Activated naive CD8-positive, alpha-beta T cell treated with anti-CD3 and anti-CD28 coated beads for 36 hours (primary cell): ENCODE measurements at regions not wholly inside any gene's neighbourhood (a gene's known extent, or its start where the extent isn't known, plus 50 kb on each side); places are given as distances from the start of the nearest gene placed in this dataset.

ENCODE experiments used
- DNase-seq: peaks from one replicate; pipeline ENCODE4 v3.0.0; 2021
- H3K27ac Mint-ChIP-seq: one replicate; pipeline ENCODE4 v1.8.0; 2022; ENCODE audit warnings: mild to moderate bottlenecking, moderate library complexity, mixed read lengths
- H3K27me3 Mint-ChIP-seq: one replicate; pipeline ENCODE4 v1.8.0; 2022; ENCODE audit warnings: mild to moderate bottlenecking, mixed read lengths
- H3K36me3 Mint-ChIP-seq: one replicate; pipeline ENCODE4 v1.8.0; 2021; ENCODE audit warnings: mild to moderate bottlenecking, mixed read lengths
- H3K4me1 Mint-ChIP-seq: one replicate; pipeline ENCODE4 v1.8.0; 2021; ENCODE audit warnings: mixed read lengths
- H3K4me3 Mint-ChIP-seq: one replicate; pipeline ENCODE4 v1.8.0; 2022; ENCODE audit warnings: mild to moderate bottlenecking, moderate library complexity, mixed read lengths
- H3K9me3 Mint-ChIP-seq: one replicate; pipeline ENCODE4 v1.8.0; 2022; ENCODE audit warnings: mixed read lengths

GRCh38 chr7:140230861-140231770 lies 54.3 kb upstream of the KDM7A start:
- peak; percentile 76 for DNase-seq
- H3K27me3 Mint-ChIP-seq = no peaks in the 10 kb centered on the region
- H3K4me3 Mint-ChIP-seq = peak overlapping the region; percentile 87
- H3K27ac Mint-ChIP-seq = peak overlapping the region; percentile 96
- peaks cover 5% of the 10 kb centered on the region for H3K36me3 Mint-ChIP-seq
- peaks cover 31% of the 10 kb centered on the region for H3K4me1 Mint-ChIP-seq
- no peaks in the 10 kb centered on the region for H3K9me3 Mint-ChIP-seq

- Mint-ChIP-seq H3K36me3 (peaks cover 5% of the 10 kb centered on the region), H3K4me3 (peak overlapping the region; percentile 87), H3K27me3 (no peaks in the 10 kb centered on the region), H3K4me1 (peaks cover 37% of the 10 kb centered on the region), H3K9me3 (no peaks in the 10 kb centered on the region), H3K27ac (peak overlapping the region; percentile 96)
- DNase-seq = peak; percentile 87
Measured at GRCh38 chr7:140230516-140230860, 53.7 kb upstream of the KDM7A start.

DNA sequence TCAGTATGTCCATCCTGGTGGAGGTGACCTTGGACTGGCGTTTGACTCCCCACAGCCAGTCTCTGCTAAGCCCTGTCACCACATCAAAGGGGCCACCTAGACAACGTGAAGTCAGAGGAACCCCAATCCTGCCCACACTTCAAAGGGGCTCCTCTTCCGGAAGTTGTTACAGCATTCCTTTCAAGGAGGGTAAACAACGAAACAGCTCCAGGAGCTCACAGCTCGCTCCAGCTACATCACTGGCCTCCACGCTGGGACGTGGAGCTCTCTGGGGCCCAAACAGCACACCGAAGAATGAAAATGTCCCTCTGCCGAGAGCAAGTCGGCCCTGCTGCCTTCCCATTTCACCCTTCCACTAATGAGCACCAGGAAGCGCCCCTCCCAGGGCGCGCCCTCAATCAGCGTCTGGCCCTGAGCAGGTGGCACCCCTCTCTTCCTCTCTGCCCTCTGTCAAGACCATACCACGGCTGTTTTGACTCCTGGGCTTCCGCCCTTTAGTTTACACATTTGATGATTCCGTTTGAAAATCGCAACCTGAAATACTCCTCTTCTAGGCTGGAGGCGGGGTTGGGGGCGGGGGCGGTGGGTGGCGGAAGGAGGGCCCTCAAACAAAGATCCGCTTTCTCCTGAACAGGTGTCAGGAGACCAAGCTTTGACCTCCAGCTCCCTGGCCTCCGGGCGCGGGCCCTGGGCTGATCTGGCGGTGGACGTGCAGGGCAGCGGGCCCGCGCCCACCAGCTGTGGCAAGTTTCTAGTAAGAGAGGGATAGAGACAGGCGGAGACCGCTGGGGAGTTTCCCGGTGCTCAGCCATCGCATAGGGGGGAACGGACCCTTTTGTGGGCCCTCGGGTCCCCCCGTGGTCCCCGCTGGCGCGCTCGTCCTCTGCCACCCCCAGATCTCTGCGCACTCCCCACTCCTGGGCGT lies 53.1 kb upstream of the KDM7A start:
- peak overlapping the region; percentile 78 for H3K4me3 Mint-ChIP-seq
- no peaks in the 10 kb centered on the region for H3K27me3 Mint-ChIP-seq
- peaks cover 5% of the 10 kb centered on the region for H3K36me3 Mint-ChIP-seq
- peak overlapping the region; percentile 96 for H3K27ac Mint-ChIP-seq
- DNase-seq = peak; percentile 63
- peaks cover 40% of the 10 kb centered on the region for H3K4me1 Mint-ChIP-seq
- no peaks in the 10 kb centered on the region for H3K9me3 Mint-ChIP-seq

DNA sequence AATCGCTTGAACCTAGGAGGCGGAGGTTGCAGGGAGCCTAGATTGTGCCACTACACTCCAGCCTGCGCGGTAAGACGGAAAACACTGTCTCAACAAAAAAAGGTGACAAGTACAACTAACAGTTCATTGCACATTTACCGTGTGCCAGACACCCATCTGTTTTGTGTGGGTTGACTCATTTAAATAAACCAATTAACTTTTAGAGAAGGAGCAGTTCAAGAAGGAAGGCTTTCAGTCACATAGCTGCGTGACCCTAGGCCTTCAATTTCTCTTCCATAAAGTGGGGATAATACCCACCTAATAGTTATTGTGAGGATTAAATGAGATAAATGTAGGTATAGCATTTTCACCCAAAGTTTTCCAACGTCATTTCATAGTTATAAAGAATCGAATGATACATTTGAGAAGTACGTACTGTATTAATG lies 52.3 kb upstream of the KDM7A start:
- H3K27ac Mint-ChIP-seq = peak overlapping the region; percentile 96
- H3K27me3 Mint-ChIP-seq = no peaks in the 10 kb centered on the region
- H3K36me3 Mint-ChIP-seq = peaks cover 5% of the 10 kb centered on the region
- H3K9me3 Mint-ChIP-seq = no peaks in the 10 kb centered on the region
- no peak for DNase-seq
- peak overlapping the region; percentile 78 for H3K4me3 Mint-ChIP-seq
- peaks cover 43% of the 10 kb centered on the region for H3K4me1 Mint-ChIP-seq
